HepG2 (cell line): ENCODE measurements at regions not wholly inside any gene's neighbourhood (a gene's known extent, or its start where the extent isn't known, plus 50 kb on each side); places are given as distances from the start of the nearest gene placed in this dataset.

Experiments used
- ATAC-seq: fragments of 200-7000 bp; cut with Tn5 transposase; 3 replicates; pipeline ENCODE4 v1.9.1; 2020; ENCODE audit warnings: mild to moderate bottlenecking, moderate library complexity
- BruUV-seq: library from RNA; stranded (reverse); fragments of 400-500 nt; replicated peaks from 2 replicates; lab custom pipeline; 2021; lab: Mats Ljungman, UMichigan
- CTCF ChIA-PET: fragments of 300-600 bp; formaldehyde crosslinking; extraction: SDS; loops from one replicate; lab custom pipeline; 2021; ENCODE audit warnings: low total read pairs, inconsistent platforms, low intra/inter-chr PET ratio; lab: Yijun Ruan, JAX
- POLR2A ChIA-PET: fragments of 350-600 bp; sonication (Branson Sonifier 250); formaldehyde crosslinking; loops from one replicate; lab custom pipeline; 2020; ENCODE audit warnings: antibody characterized with exemption, inconsistent platforms; lab: Yijun Ruan, JAX
- DNase-seq: peaks from one replicate; pipeline ENCODE4 v3.0.0-alpha.2; 2015; ENCODE audit warnings: low spot score
- FAIRE-seq: peaks from 3 replicates; lab custom pipeline; 2011; peaks lifted over from hg19 to GRCh38; lab: Jason Lieb, UNC
- H2AFZ ChIP-seq: one replicate; pipeline ENCODE4 v1.6.1; 2011; ENCODE audit warnings: low read length, inconsistent platforms
- H3K27ac ChIP-seq: fragments of 300-600 bp; 3 replicates; pipeline ENCODE4 v1.8.0; 2011; ENCODE audit warnings: mixed run types, mild to moderate bottlenecking, mixed read lengths, low read length, inconsistent platforms; ENCODE audit not compliant: insufficient read depth; ENCODE audit errors: extremely low read length
- H3K27me3 ChIP-seq, 2 experiments: fragments of 200-600 bp in 1 of 2; 2 replicates in 1 of 2; 3 replicates in 1 of 2; pipeline versions ENCODE4 v1.6.0 to v1.8.0; 2011; ENCODE audit warnings: low read length in 2 of 2, mild to moderate bottlenecking in 2 of 2, moderate library complexity in 2 of 2, inconsistent platforms in 1 of 2; ENCODE audit not compliant: insufficient read depth in 2 of 2, control insufficient read depth in 1 of 2
- H3K36me3 ChIP-seq, 2 experiments: fragments of 200-600 bp in 1 of 2; replicated peaks in 1 of 2; 2 replicates in 1 of 2; 3 replicates in 1 of 2; pipeline versions ENCODE4 v1.5.1 to v1.8.0; 2011; ENCODE audit warnings: low read length in 2 of 2, inconsistent platforms in 1 of 2; ENCODE audit not compliant: insufficient read depth in 2 of 2, control insufficient read depth in 1 of 2
- H3K4me1 ChIP-seq: 2 replicates; pipeline ENCODE4 v1.5.1; 2012; ENCODE audit warnings: low read length, inconsistent platforms; ENCODE audit not compliant: insufficient read depth
- H3K4me2 ChIP-seq: 2 replicates; pipeline ENCODE4 v1.6.0; 2011; ENCODE audit warnings: low read depth, low read length, inconsistent platforms
- H3K4me3 ChIP-seq, 3 experiments: fragments of 200-600 bp in 1 of 3; sonication (generic), shearing (Covaris generic) in 1 of 3; replicated peaks in 1 of 3; 2 replicates each; pipeline ENCODE4 v1.5.1; 2011 to 2016; ENCODE audit warnings: low read length in 3 of 3, inconsistent platforms in 2 of 3, low read depth in 2 of 3, mild to moderate bottlenecking in 2 of 3, control low read depth in 1 of 3, mixed read lengths in 1 of 3; ENCODE audit not compliant: insufficient read depth in 1 of 3
- H3K79me2 ChIP-seq: one replicate; pipeline ENCODE4 v1.6.1; 2011; ENCODE audit warnings: low read length, inconsistent platforms; ENCODE audit not compliant: insufficient read depth
- H3K9ac ChIP-seq: 2 replicates; pipeline ENCODE4 v1.6.0; 2011; ENCODE audit warnings: mild to moderate bottlenecking, low read depth, low read length, inconsistent platforms; ENCODE audit not compliant: insufficient read depth
- H3K9me3 ChIP-seq: 2 replicates; pipeline ENCODE4 v1.5.1; 2012; ENCODE audit warnings: mild to moderate bottlenecking, low read length
- H4K20me1 ChIP-seq: 2 replicates; pipeline ENCODE4 v1.6.0; 2011; ENCODE audit warnings: inconsistent platforms, mild to moderate bottlenecking, low read length, moderate library complexity; ENCODE audit not compliant: insufficient read depth
- ELF1 ChIP-seq: sonication (generic); formaldehyde crosslinking; IDR thresholded peaks from 2 replicates; pipeline ENCODE4 v1.4.0; 2020; ENCODE audit warnings: missing genetic modification reagents
- KLF16 ChIP-seq, 2 experiments: sonication (generic) in 1 of 2; formaldehyde crosslinking in 1 of 2; IDR thresholded peaks; 2 replicates each; pipeline versions ENCODE4 v1.6.1 to v1.8.0; 2016 to 2023; ENCODE audit warnings: missing genetic modification reagents in 2 of 2, missing compliant biosample characterization in 1 of 2
- NONO ChIP-seq, 2 experiments: fragments of 450-650 bp in 1 of 2; sonication (generic) in 1 of 2; formaldehyde crosslinking in 1 of 2; IDR thresholded peaks in 1 of 2; conservative IDR thresholded peaks in 1 of 2; 2 replicates each; pipeline versions ENCODE4 v1.6.1 to v1.8.0; 2017 to 2022; ENCODE audit warnings: mild to moderate bottlenecking in 1 of 2, missing genetic modification reagents in 1 of 2, moderate library complexity in 1 of 2
- ZNF333 ChIP-seq: sonication (generic); formaldehyde crosslinking; IDR thresholded peaks from 2 replicates; pipeline ENCODE4 v1.4.0; 2020; ENCODE audit warnings: mild to moderate bottlenecking, missing genetic modification reagents, borderline replicate concordance
- WGBS: methylation state at CpG from one replicate; pipeline ENCODE4 v1.1.6; 2017; ENCODE audit warnings: low lambda C conversion rate; 5-methylcytosine and 5-hydroxymethylcytosine counted together
- in situ Hi-C: cut with HindIII; loops from 2 replicates; pipeline ENCODE4 v1.10.0; 2017; ENCODE audit warnings: low pct_unique_long_range_greater_than_20kb; ENCODE audit not compliant: extremely low pct_ligation_motif_present
- intact Hi-C: fragments of 100-400 bp; cut with micrococcal nuclease; formaldehyde crosslinking; loops from one replicate; pipeline ENCODE4 v1.10.0; 2022; ENCODE audit not compliant: unreplicated experiment
- TF ChIP-seq, protein P1 (sequence below): IDR thresholded peaks from 2 replicates; pipeline ENCODE4 v1.6.1; 2016; ENCODE audit warnings: missing biosample characterization, missing genetic modification reagents, low read depth
- TF ChIP-seq, protein P2 (sequence below): IDR thresholded peaks from 2 replicates; pipeline ENCODE4 v1.6.1; 2016; ENCODE audit warnings: low read depth, control low read depth
- TF ChIP-seq, protein P3 (sequence below): sonication (generic); formaldehyde crosslinking; IDR thresholded peaks from 2 replicates; pipeline ENCODE4 v1.4.0; 2020; ENCODE audit warnings: mild to moderate bottlenecking, low read depth, missing genetic modification reagents

DNA sequence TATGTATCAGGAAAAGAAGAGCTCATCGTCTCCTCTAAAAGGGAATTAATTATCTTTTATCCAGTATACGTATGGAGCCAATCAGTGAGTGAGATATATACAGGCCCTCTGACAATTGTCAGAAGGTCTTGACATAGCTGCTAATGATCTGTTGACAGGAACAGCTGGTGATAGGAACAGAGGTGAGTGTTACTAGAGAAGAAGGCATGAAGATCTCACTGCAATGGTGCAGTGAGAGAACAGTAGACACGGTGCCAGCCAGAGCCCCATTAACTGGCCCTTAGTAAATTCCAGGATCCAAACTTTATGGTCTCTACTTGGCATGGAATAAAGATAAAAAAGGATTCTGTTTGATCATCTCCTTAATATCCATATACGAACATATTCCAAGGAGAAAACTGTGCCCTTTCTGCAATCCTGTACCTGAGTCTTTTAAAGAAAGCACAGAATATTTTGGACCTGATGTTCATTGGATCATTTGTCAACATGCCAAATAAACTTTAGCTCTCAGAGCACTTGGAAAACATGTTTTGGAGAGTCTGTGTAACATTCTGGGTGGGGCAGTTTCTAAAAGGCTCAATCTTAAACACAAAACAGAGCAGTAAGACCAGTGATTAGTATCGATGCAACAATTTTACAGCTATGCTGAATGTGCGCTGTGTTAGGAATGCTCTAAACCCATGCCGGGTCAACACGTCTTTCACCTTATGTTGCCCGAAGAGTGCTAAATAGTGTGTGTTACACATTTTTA, 135.8 kb upstream of the CITED2 start:
- Histone ChIP-seq H3K27me3 (no peaks in the 10 kb centered on the region), H3K27ac (no peak overlapping the region), H3K4me1 (peaks cover 49% of the 10 kb centered on the region), H3K4me2 (no peak overlapping the region), H3K79me2 (no peaks in the 10 kb centered on the region), H3K4me3 (no peak overlapping the region), H3K9ac (no peak overlapping the region), H4K20me1 (no peaks in the 10 kb centered on the region), H2AFZ (no peak overlapping the region), H3K36me3 (no peaks in the 10 kb centered on the region), H3K9me3 (no peaks in the 10 kb centered on the region)
- POLR2A ChIA-PET, result no interaction called here
- FAIRE-seq (no peak), ATAC-seq (peak; percentile 15; the same call in 2 of the 3 replicates), DNase-seq (no peak)
- 83% methylated on average over 9 of the region's 9 CpGs for WGBS
- TF ChIP-seq, protein P1, sequence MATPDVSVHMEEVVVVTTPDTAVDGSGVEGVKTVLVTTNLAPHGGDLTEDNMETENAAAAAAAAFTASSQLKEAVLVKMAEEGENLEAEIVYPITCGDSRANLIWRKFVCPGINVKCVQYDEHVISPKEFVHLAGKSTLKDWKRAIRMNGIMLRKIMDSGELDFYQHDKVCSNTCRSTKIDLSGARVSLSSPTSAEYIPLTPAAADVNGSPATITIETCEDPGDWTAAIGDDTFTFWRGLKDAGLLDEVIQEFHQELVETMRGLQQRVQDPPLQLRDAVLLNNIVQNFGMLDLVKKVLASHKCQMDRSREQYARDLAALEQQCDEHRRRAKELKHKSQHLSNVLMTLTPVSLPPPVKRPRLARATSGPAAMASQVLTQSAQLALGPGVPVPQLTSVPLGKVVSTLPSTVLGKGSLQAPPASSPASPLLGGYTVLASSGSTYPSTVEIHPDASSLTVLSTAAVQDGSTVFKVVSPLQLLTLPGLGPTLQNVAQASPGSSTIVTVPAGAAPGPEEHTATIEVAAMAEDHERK (CRISPR knock-in tag), result no peak
- TF ChIP-seq NONO (IDR thresholded peaks at IDR 0.05) (no peak), NONO (CRISPR knock-in tag; conservative IDR thresholded peaks at IDR 0.05) (no peak), KLF16 (CRISPR knock-in tag; IDR thresholded peaks at IDR 0.05) (no peak), ZNF333 (CRISPR knock-in tag) (no peak), ELF1 (CRISPR knock-in tag) (no peak)
- TF ChIP-seq, protein P2, sequence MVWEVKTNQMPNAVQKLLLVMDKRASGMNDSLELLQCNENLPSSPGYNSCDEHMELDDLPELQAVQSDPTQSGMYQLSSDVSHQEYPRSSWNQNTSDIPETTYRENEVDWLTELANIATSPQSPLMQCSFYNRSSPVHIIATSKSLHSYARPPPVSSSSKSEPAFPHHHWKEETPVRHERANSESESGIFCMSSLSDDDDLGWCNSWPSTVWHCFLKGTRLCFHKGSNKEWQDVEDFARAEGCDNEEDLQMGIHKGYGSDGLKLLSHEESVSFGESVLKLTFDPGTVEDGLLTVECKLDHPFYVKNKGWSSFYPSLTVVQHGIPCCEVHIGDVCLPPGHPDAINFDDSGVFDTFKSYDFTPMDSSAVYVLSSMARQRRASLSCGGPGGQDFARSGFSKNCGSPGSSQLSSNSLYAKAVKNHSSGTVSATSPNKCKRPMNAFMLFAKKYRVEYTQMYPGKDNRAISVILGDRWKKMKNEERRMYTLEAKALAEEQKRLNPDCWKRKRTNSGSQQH, result no peak
- TF ChIP-seq, protein P3, sequence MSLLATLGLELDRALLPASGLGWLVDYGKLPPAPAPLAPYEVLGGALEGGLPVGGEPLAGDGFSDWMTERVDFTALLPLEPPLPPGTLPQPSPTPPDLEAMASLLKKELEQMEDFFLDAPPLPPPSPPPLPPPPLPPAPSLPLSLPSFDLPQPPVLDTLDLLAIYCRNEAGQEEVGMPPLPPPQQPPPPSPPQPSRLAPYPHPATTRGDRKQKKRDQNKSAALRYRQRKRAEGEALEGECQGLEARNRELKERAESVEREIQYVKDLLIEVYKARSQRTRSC, result no peak
- in situ Hi-C loops, result no loop called here
- intact Hi-C loops, result no loop called here
- BruUV-seq, result no TSS peak
- CTCF ChIA-PET, result no interaction called here
